GM13976 (cell line): ENCODE measurements at regions not wholly inside any gene's neighbourhood (a gene's known extent, or its start where the extent isn't known, plus 50 kb on each side); places are given as distances from the start of the nearest gene placed in this dataset.

ENCODE experiments used
- DNase-seq: peaks from one replicate; pipeline ENCODE4 v3.0.0; 2012; ENCODE audit warnings: low spot score
- in situ Hi-C: fragments of 300-500 bp; cut with MboI; formaldehyde crosslinking; loops from one replicate; pipeline ENCODE4 v1.12.0; 2022; ENCODE audit warnings: low sequenced_read_pairs, mixed read lengths, inconsistent platforms; ENCODE audit not compliant: unreplicated experiment
- TF ChIP-seq, protein P1 (sequence below): IDR thresholded peaks from 2 replicates; pipeline ENCODE4 v1.5.1; 2012; ENCODE audit warnings: borderline replicate concordance, mild to moderate bottlenecking; ENCODE audit not compliant: insufficient read depth; ENCODE audit errors: extremely low read depth, missing control alignments, control extremely low read depth

- TF ChIP-seq, protein P1, sequence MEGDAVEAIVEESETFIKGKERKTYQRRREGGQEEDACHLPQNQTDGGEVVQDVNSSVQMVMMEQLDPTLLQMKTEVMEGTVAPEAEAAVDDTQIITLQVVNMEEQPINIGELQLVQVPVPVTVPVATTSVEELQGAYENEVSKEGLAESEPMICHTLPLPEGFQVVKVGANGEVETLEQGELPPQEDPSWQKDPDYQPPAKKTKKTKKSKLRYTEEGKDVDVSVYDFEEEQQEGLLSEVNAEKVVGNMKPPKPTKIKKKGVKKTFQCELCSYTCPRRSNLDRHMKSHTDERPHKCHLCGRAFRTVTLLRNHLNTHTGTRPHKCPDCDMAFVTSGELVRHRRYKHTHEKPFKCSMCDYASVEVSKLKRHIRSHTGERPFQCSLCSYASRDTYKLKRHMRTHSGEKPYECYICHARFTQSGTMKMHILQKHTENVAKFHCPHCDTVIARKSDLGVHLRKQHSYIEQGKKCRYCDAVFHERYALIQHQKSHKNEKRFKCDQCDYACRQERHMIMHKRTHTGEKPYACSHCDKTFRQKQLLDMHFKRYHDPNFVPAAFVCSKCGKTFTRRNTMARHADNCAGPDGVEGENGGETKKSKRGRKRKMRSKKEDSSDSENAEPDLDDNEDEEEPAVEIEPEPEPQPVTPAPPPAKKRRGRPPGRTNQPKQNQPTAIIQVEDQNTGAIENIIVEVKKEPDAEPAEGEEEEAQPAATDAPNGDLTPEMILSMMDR, result no peak
- DNase-seq, result no peak
- in situ Hi-C loops, result no loop called here
Observed at GRCh38 chr2:194723446-194723845, 933.6 kb upstream of the SLC39A10 start.

DNA sequence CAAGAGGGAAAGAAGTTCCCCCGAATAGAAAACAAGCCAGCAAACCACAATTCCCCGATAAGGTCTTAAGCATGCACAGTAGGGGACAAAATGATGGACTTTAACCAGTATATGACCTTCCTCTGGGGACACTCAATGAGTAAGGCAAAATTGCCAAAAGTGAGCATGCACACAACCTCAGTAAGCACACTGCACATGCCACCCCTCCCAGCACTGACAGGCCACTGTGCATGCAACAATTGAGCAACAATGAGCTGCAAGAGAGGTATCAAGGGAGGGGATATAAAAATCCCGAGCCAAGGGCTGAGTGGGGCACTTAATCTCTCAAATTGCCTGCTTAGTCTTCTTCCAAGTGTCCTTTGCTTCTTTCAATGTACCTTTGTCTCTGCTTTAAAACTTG lies 935.8 kb upstream of the SLC39A10 start:
- DNase-seq, result no peak
- in situ Hi-C loops, result no loop called here

GRCh38 chr2:194720462-194720861 lies 936.6 kb upstream of the SLC39A10 start:
- in situ Hi-C loops, result no loop called here
- TF ChIP-seq, protein P1, result no peak
- no peak for DNase-seq

More for the DNA sequence above, 935.8 kb upstream of the SLC39A10 start:
- TF ChIP-seq, protein P1, result no peak

DNA sequence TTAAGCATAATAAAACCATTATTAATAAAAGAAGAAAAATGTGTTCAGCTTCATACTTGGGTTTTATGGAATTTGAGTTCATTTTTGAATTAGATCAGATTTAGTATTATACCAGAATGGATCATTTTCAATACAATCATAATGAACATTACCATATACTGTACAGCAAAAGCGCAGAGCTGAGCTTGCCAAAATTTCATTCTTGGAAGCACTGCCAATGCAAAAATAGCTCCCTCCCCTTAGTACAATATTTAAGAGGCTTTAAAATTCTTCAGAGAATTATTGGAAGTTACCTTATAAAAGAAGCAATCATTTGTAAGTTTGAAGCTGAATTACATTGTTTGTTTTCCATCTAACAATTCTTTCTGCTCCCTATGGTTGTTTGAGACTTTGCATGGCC lies 938.1 kb upstream of the SLC39A10 start:
- in situ Hi-C loops, result no loop called here
- DNase-seq, result no peak
- TF ChIP-seq, protein P1, result no peak

DNA sequence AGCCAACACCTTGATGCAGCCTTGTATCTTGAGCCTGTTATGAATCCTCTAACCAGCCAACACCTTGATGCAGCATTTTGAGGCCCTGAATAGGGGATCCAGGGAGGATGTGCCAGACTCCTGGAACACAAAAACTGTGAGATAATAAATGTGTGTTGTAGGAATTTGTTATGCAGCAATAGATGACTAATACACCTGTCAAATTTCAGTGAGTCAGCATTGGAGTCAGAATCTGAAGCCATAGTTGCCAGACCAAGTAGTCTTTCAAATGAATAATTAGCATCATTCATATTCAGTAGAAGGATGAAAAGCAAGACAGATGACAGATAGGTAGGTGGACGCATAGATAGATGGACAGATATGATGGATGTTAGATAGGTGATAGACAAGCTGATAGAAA lies 942.5 kb upstream of the SLC39A10 start:
- in situ Hi-C loops, result no loop called here
- no peak for DNase-seq
- TF ChIP-seq, protein P1, result no peak

- no peak for DNase-seq
- TF ChIP-seq, protein P1, result no peak
- in situ Hi-C loops, result no loop called here
Observed at GRCh38 chr2:194709840-194710239, 947.2 kb upstream of the SLC39A10 start.

- TF ChIP-seq, protein P1, result no peak
- DNase-seq, result no peak
- in situ Hi-C loops, result no loop called here
Observed at GRCh38 chr2:194706179-194706578, 950.8 kb upstream of the SLC39A10 start.
